Sciatic nerve (tissue), 2 donors: ENCODE measurements at regions not wholly inside any gene's neighbourhood (a gene's known extent, or its start where the extent isn't known, plus 50 kb on each side); places are given as distances from the start of the nearest gene placed in this dataset.
A peak's percentile ranks its signal among the peaks of the same experiment; 100 is the strongest.

Experiments
- ATAC-seq: fragments of 200-7000 bp; cut with Tn5 transposase; one replicate; pipeline ENCODE4 v1.9.1; 2020; ENCODE audit warnings: mild to moderate bottlenecking, moderate library complexity
- DNase-seq: peaks from one replicate; pipeline ENCODE4 v3.0.0-alpha.2; 2020; ENCODE audit warnings: low spot score
- intact Hi-C: fragments of 100-400 bp; cut with DNase I; formaldehyde crosslinking; loops from one replicate; pipeline ENCODE4 v1.14.2; 2022
- donor health status: DM: no; HTN: no; CAD: no.
- donor health status: DM: no; HTN: no; CAD: no.

DNA sequence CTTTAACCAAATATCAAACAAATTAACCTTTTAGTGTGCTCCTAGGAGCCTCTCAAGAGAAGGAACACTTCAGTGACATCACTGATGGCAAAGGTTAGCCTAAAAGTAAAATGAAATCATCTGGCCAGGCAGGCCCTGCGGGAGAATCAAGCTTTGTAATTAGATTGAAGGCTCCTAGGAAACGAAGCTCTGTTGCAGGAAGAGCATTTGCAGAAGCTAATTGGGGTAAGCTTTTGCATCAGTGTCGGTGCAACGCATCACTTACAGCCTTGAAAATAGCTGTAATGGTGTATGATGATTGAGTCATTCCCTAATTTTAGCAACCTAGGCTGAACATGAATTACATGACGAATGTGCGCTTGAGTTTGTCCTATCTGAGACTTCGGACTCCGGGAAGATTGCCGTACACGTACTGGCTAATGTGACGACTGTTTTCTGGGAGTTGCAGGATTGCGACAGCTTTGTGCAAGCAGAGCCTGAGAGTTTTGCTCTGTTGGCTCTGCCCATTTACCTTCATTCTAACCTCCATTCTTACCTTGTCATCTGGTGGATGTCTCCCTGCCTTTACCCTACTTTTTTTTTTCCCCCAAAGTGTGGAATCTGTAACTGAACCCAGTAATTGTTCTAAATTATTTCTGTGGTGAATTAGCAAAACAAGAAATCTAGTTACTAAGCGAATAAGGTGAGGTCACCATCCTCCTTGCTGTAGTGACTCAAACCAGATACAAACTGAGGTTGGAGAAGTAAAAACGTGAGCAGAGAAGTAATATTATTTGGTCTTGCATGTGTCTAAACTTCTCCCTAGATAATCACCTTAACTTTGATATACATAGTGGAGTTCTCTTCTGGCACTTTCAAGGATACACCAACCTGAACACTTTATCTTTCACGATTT, 675.9 kb upstream of the CITED2 start:
- DNase-seq (no peak), ATAC-seq (no peak)
- intact Hi-C loops: no loop called here

DNA sequence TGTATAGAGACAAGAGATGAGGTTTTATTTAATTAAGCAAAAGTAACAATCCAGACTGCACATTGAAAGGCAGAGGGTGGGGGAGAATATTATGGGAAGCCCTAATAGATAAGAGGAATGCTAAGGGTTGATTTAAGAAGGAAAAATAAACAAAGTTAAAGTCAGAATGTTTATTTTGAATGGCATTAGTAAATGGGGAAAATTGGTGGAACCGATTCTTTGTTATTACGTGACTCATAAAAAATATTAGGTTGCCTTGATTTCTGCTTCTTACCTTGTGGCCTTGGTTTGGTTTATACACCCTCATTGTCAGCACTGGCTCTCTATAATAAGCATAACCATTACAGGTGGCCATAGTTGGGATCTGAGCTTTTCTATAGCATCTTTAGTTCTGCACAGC, 674.8 kb upstream of the CITED2 start:
- ATAC-seq (no peak), DNase-seq (no peak)
- intact Hi-C loops: no loop called here

DNA sequence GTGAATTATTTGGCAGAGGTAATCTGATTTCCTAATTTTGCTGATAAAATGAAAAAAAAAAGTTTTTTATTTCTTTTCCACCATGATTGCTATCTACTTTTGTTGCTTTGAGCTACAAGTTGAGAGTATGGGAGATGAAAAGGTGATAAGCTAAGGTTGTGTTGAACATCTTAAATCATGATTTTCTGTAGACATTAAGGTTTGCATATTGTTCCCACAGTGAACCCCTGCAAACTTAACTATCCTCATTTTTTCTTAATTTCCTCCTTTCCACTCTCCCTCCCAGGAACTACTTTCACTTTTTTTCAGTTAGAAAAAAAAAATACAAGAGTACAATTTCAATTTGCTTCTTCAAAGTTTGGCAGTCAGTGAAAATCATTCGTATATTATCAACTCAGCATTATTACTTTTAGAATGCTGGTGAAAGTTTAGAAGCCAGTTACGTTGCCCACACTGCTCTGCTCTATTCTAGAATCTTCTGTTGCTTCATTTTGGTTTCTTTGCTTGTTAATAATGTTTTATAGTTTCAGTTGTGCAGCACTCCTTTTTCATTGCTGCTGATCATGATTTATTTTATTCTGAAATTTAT, 673.8 kb upstream of the CITED2 start:
- no peak for ATAC-seq
- no peak for DNase-seq
- intact Hi-C loops: no loop called here

DNA sequence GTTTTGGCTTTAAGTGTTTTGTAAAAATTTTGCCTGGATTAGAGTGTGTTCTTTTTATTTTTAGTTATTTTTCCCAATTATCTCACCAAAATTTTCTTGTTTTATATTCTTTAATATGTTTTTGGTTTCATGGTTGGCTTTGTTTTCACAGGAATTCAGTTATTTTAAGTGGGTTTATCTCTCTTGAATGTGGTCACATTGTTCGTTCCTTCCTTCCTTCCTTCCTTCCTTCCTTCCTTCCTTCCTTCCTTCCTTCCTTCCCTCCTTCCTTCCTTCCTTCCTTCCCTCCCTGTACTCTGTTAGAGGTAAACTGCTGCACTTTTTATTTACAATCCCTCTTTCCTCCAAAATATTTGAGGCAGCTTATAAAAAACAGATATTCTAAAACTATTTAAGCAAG, 672.9 kb upstream of the CITED2 start:
- DNase-seq (no peak), ATAC-seq (no peak)
- intact Hi-C loops: no loop called here

DNA sequence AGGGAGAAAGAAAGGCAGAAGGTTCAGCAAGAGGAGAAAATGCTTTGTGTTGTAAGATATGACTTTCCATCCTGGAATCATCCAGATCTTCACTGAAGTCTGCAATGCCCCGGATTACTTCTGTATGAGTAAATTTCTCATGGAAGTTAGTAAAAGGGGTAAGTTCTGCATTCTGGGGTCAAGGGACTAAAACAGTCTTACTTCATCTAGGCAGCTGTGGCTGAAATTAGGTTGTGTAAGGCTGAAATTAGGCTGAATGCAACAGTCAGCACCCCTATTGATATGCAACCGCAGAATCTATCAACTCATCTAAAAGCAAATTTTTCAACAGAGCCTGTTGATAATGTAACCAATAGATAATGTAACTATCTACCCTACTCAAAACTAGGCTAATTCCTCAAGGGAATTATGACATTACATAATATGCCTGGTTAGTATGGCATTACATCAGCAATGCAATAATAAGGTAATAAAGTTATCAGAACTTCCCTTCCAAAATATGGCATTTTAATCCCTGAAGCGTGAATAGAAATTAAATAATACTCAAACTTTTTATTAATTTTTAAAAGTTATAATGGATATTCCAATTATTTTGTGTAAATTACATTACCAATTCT, 671.7 kb upstream of the CITED2 start:
- intact Hi-C loops: no loop called here
- DNase-seq (no peak), ATAC-seq (no peak)

DNA sequence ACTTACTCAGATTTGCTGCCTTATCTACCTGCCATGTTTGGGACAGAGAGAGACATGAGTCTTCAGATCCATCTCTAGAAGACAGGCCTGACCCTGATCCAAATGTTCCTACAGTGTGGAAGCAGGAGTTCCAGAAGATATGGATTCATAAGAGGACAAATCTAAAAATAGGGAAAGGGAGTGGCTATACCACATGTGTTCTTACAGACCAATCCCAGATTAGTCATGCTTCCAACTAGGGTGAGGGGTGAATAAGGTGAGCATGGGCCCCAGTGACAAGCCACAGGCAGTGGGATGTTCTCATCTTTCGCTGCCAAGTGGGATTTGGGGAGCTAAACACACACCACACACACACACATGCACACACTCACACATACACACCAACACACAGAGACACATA, 670.7 kb upstream of the CITED2 start:
- intact Hi-C loops: no loop called here
- no peak for DNase-seq
- no peak for ATAC-seq

DNA sequence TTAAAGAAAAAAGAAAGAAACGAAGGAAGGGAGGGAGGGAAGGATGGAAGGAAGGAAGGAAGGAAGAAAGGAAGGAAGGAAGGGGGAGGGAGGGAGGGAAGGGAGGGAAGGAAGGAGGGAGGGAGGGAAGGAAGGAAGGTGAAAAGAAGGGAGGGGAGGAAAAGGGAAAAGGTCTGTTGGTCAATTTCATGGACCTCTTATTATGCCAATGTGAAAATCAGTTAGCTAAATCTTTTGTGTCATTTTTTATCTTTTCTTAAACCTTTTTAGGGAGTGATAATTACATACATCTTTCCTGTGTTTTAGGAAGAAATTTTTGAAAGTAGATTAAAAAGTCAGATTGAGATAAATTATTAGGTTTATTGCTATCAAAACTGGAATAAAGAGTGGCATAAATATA, 670.2 kb upstream of the CITED2 start:
- ATAC-seq (no peak), DNase-seq (no peak)
- intact Hi-C loops: no loop called here

DNA sequence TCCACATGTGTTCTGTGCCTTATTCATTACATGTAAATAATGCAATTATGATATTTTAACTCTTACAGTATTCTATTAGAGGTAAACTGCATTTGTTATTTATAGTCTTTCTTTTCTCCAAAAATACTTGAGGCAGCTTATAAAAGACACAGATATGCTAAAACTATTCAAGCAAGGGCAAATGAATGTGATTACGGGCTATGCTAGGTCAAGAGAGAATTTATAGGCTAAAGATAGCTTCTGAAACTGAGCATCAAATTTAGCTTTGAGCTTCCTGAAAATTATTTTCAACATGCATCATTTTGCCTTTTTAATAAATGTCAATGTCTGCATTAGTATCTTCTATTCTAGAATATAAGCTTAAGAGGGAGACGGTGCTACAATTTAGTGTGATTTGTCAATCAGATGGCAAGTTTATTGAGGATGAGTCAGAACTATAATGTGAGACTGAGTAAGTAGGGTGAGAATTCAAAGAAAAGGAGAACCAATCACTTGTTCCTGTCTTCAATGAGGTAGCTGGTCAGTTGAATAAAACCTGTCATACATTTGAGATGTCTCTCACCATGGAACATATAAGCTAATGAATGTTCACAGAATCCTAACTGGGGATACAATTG, 669.4 kb upstream of the CITED2 start:
- DNase-seq (no peak), ATAC-seq (no peak)
- intact Hi-C loops: no loop called here

DNA sequence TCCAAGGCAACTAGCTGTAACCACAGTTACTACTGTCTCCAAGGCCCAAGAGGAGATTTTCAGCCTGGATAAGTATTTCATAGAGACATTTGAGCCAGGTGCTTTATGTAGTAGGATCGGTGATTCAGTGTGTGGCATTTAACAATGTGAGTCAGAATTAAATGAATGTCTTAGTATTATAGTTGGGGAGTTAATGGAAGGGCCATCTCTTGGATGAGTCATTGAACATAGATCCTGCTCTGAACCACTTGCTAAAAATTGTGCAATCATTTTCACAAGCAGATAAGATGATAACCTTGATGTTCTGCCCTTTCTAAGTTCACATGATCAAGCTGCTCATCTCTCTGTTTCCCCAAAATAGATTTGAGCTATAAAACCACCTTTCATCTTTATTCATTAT, 668.9 kb upstream of the CITED2 start:
- intact Hi-C loops: no loop called here
- ATAC-seq: peak; percentile 36
- no peak for DNase-seq

DNA sequence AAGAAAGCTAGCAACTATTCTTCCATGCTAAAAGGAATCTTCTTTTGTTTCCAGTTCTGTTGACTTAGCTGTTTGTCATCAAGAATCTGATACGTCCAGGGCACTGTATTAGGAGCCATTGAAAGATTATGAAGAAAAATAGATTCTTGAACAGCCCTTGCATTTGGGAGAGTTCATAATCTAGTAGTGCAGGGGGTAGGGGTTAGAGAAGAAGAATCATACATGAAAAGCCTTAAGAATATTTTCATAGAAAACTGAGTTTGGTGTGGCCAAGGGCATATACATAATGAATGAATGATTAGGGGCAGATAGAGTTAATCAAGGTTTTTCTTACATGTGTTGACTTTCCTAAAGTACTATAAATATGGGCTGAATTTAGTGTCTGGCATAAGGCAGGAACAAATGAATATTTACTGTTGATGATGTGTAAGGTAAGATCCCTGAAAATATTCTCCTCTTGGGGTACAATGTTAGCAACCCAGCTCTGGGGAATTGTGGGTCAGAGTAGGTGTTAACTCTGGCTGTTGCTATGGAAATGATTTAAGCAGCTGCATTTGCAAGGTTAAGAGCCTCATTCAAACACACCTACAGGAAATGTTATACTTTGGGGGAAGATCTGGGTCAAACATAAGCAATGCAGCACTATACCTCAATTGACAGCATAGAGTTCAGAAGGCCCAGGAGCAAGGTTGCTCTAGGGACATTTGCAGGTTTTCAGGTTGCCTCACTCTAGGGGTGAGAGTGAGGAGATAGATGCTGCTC, 667.3 kb upstream of the CITED2 start:
- intact Hi-C loops: no loop called here
- ATAC-seq (no peak), DNase-seq (no peak)

DNA sequence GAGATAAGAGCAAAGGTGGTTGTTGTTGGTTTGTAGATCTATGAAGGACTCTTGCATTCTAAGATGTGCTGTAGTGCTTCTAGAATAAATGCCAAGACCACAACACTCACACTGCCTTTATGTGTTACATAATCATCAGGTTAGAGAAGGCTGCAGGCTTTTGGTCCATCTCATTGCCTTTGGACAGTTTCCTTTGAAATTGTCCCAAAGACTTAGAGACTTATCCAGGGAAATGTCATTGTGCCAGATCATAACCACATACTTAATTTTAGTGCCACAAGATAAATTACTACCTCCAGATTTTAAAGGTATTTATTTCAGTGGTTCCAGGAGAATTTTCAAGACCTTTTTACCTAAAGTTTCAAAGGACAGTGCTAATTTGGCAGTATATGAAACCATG, 666.6 kb upstream of the CITED2 start:
- intact Hi-C loops: no loop called here
- ATAC-seq (no peak), DNase-seq (no peak)

DNA sequence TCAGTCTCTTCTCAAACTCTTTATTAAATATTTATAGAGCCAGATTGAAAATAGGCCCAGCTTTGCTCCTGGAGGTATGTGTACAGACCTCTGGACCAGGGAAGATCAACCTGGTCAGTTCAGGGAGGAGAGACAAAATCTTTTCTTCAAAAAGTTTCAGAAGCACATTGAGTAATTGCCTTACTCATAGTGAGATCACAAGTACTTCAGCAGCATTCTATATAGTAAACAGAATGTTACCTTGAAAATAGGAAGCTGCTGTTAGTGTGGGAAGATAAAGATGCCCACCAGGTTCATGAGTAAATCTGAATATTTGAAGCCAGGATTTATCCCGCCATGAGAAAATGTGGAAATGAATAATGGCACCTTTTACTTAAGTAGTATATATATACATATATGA, 665.9 kb upstream of the CITED2 start:
- DNase-seq (no peak), ATAC-seq (no peak)
- intact Hi-C loops: no loop called here

DNA sequence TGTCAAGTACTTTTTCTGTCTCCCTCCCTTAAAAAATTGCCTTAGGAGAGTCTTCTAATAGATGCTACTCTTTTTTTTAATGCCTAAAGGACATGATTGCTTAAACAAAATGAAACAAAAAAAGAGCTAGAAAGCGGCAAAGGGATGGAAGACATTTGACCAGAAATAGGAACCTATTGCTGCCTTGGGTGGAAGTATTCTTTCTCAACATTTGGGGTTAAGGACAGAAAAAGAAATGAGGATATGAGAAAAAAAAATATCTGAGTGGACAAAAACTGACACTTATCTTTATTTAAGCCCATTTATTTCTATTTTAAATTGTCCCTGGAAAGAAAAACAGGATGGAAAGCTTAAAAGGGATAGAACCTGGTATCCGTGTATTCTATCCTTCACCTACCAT, 664.9 kb upstream of the CITED2 start:
- DNase-seq: no peak
- no peak for ATAC-seq
- intact Hi-C loops: no loop called here

DNA sequence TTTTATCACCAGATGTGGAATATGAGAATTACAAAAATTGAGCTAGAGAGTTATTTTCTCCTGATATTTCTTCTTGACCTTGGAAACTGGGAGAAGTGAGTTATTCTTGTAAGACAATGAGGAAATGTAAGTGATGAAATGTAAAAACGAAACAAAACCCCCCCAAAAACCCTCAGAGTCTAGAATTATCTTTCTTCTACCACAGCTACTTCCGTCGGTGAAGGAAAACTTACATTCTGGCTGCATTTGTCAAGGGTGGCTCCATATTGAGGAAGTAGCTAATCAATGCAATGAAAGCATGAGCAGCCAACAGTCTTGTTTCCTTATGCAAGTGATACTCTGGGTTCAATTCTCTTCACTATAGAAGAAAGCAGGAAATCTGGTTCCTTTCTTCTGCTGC, 661.7 kb upstream of the CITED2 start:
- no peak for ATAC-seq
- intact Hi-C loops: no loop called here
- no peak for DNase-seq

DNA sequence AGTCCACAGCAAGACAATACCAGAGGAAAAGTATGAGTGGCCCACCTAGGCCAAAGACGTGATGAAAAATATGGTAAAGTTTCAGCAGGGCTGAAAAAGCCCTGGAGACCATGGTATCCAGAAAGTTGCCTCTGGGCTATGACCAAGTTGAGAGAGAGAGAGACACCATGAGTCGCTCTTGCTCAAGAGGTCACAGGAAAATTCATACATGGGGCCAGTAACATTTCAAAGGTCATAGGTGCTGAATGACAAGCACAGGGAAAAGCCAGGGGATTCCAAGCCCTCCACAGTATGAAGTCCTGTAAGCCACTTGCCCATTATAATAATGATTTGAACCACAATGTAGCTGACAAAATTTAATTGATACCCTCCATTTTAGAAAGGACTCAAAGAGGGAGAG, 657.7 kb upstream of the CITED2 start:
- DNase-seq (no peak), ATAC-seq (no peak)
- intact Hi-C loops: no loop called here

DNA sequence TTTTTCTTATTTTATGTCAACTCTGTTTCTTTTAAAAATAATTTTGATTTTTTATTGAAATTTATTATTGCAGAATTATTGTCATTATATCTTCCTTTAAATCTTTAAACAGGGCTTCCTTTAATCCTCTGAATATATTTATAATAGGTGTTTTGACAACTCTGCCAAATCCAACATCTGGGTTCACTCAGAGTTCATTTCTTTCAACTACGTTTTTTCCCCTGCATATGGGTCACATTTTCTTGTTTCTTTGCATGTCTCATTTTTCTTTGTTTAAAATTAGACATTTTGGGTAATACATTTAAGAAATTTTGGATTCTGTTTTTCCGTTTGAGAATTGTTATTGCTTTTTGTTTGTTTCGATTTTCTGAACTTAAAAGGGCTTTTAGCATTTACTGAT, 655.1 kb upstream of the CITED2 start:
- ATAC-seq (no peak), DNase-seq (no peak)
- intact Hi-C loops: no loop called here

DNA sequence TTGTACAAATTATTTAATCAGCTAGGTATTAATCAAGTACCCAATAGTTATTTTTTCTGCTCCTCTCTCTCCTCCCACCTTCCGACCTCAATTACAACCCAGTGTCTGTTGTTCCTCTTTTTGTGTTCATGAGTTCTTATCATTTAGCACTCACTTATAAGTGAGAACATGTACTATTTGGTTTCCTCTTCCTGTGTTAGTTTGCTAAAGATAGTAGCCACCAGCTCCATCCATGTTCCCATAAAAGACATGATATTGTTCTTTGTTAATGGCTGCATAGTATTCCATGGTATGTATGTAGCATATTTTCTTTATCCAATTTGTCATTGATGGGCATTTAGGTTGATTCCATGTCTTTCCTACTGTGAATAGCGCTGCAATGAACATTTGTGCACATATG, 652.8 kb upstream of the CITED2 start:
- ATAC-seq (no peak), DNase-seq (no peak)
- intact Hi-C loops: no loop called here

DNA sequence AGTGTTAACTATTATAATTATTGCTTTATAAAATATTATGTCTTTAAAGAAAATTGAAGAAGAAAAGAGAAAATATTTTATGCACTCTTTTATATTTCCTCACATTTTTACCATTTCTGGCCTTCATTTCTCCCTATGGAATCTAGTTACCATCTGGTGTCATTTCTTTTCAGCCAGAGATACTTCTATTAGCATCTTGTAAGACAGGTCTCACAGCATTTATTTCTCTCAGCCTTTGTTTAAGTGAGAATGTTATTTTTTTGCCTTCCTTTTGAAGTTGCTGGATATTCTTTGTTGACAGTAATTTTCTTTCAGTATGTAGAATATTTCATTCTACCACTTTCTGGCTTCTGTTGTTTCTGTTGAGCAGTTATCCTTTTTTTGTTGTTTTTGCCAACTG, 652.1 kb upstream of the CITED2 start:
- DNase-seq (no peak), ATAC-seq (no peak)
- intact Hi-C loops: no loop called here

DNA sequence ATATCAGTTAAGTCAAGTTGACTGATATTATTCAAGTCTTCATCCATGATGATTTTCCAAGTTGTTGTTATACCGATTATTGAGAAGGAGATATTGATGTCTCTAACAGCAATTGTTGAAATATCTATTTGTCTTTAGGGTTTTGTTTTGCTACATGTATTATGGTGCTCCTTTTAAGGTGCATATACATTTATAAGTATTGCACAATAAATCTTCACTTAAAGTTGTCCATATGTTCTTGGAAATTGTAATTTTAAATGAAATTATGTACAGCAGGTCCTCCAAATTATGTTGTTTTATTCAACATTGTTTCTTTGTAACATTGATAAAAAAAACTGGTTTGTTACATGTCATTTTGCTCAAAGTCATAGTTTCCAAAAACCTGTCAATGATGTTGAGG, 650.7 kb upstream of the CITED2 start:
- DNase-seq (no peak), ATAC-seq (no peak)
- intact Hi-C loops: no loop called here
